ENCODE measurements at regions not wholly inside any gene's neighbourhood (a gene's known extent, or its start where the extent isn't known, plus 50 kb on each side); places are given as distances from the start of the nearest gene placed in this dataset.

GRCh38 chr2:118763797-118764196 lies 83.7 kb downstream of the EN1 start:
- DNase-seq (ENCODE audit: low read depth, low spot score): no peak
- H3K79me2 ChIP-seq (ENCODE audit: control insufficient read depth, insufficient read depth, low read length): no peaks in the 10 kb centered on the region
- H3K4me2 ChIP-seq (ENCODE audit: control insufficient read depth, insufficient read depth): no peak overlapping the region
- FAIRE-seq: no peak
- H3K4me1 ChIP-seq (ENCODE audit: control insufficient read depth, insufficient read depth, low read length): no peaks in the 10 kb centered on the region
- H3K27ac ChIP-seq (ENCODE audit: control insufficient read depth, insufficient read depth): no peak overlapping the region
- SMC1A ChIA-PET (ENCODE audit: uncharacterized antibody, unreplicated experiment): no interaction called here
- 40% methylated on average over 12 of the region's 12 CpGs for WGBS (ENCODE audit: insufficient coverage, insufficient replicate concordance, low lambda C conversion rate, missing lambda C conversion rate)
- H3K9me3 ChIP-seq (replicated peaks; ENCODE audit: control insufficient read depth, insufficient read depth, low read length): no peaks in the 10 kb centered on the region
- H3K36me3 ChIP-seq (ENCODE audit: control insufficient read depth in 2 of 2, insufficient read depth in 2 of 2, low read length in 1 of 2): no peaks in the 10 kb centered on the region
- RAD21 ChIA-PET (ENCODE audit: unreplicated experiment): no interaction called here
- no TSS peak for BruUV-seq (replicated peaks)
- intact Hi-C loops (cut with micrococcal nuclease; ENCODE audit: unreplicated experiment) (no loop called here), in situ Hi-C loops (cut with MboI) (no loop called here)
- peaks cover 0 to 6% of the 10 kb centered on the region in 2 experiments; a peak in 2 of 4 replicates for H3K27me3 ChIP-seq (replicated peaks in 1 of 2; ENCODE audit: control insufficient read depth in 2 of 2, insufficient read depth in 2 of 2, low read length in 1 of 2)
- H3K4me3 ChIP-seq: no peak overlapping the region
- no peak overlapping the region for H3K9ac ChIP-seq (ENCODE audit: control insufficient read depth, insufficient read depth, low read length)
- no peak for ATAC-seq
- POLR2A ChIA-PET: no interaction called here
- no peak for TF ChIP-seq PAX5 (IDR thresholded peaks at IDR 0.05; ENCODE audit: borderline replicate concordance, low read depth, low read length)
- TF ChIP-seq SMC3 (IDR thresholded peaks at IDR 0.05; ENCODE audit: borderline replicate concordance, low read length): no peak
- no peak for TF ChIP-seq HSF1 (IDR thresholded peaks at IDR 0.05; ENCODE audit: low read depth, low read length)
- no peak for TF ChIP-seq CBFB (IDR thresholded peaks at IDR 0.05; ENCODE audit: low read depth)
- TF ChIP-seq FOXM1 (IDR thresholded peaks at IDR 0.05; ENCODE audit: low read depth, low read length): no peak
- TF ChIP-seq YY1 (IDR thresholded peaks at IDR 0.05; ENCODE audit: low read depth, low read length): no peak
- no peak for TF ChIP-seq YBX1 (IDR thresholded peaks at IDR 0.05)
- no peak for TF ChIP-seq MYB (IDR thresholded peaks at IDR 0.05; ENCODE audit: borderline replicate concordance, low read depth, low read length)
- TF ChIP-seq ZNF592 (IDR thresholded peaks at IDR 0.05): no peak
- no peak for TF ChIP-seq RUNX3 (IDR thresholded peaks at IDR 0.05; ENCODE audit: low read length)
- TF ChIP-seq, protein P1, sequence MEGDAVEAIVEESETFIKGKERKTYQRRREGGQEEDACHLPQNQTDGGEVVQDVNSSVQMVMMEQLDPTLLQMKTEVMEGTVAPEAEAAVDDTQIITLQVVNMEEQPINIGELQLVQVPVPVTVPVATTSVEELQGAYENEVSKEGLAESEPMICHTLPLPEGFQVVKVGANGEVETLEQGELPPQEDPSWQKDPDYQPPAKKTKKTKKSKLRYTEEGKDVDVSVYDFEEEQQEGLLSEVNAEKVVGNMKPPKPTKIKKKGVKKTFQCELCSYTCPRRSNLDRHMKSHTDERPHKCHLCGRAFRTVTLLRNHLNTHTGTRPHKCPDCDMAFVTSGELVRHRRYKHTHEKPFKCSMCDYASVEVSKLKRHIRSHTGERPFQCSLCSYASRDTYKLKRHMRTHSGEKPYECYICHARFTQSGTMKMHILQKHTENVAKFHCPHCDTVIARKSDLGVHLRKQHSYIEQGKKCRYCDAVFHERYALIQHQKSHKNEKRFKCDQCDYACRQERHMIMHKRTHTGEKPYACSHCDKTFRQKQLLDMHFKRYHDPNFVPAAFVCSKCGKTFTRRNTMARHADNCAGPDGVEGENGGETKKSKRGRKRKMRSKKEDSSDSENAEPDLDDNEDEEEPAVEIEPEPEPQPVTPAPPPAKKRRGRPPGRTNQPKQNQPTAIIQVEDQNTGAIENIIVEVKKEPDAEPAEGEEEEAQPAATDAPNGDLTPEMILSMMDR (IDR thresholded peaks at IDR 0.05 in 2 of 3, conservative IDR thresholded peaks at IDR 0.05 in 1 of 3; ENCODE audit: control insufficient read depth in 2 of 3, extremely low read depth in 1 of 3, insufficient read depth in 1 of 3, low read depth in 3 of 3, low read length in 3 of 3): no peak
- TF ChIP-seq SKIL (IDR thresholded peaks at IDR 0.05; ENCODE audit: low read depth, poor library complexity, severe bottlenecking): no peak
- TF ChIP-seq, protein P2, sequence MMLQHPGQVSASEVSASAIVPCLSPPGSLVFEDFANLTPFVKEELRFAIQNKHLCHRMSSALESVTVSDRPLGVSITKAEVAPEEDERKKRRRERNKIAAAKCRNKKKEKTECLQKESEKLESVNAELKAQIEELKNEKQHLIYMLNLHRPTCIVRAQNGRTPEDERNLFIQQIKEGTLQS (IDR thresholded peaks at IDR 0.05; ENCODE audit: borderline replicate concordance, extremely low read depth, low read depth, low read length): no peak
- no peak for TF ChIP-seq RFX5 (IDR thresholded peaks at IDR 0.05; ENCODE audit: low read depth, low read length)
- H4K20me1 ChIP-seq (ENCODE audit: control insufficient read depth, insufficient read depth): no peaks in the 10 kb centered on the region
- CTCF ChIA-PET: no interaction called here
- no peak overlapping the region for H2AFZ ChIP-seq (ENCODE audit: control insufficient read depth, low read depth, low read length)

Measured in GM12878 (cell line).